ENCODE measurements at regions not wholly inside any gene's neighbourhood (a gene's known extent, or its start where the extent isn't known, plus 50 kb on each side); places are given as distances from the start of the nearest gene placed in this dataset.

- TF ChIP-seq CTCF (IDR thresholded peaks at IDR 0.05; ENCODE audit: low read depth, low read length) (no peak), EZH2phosphoT487 (IDR thresholded peaks at IDR 0.05; ENCODE audit: low read depth) (no peak)
These were observed 108.1 kb upstream of the SPRY4 start for GRCh38 chr5:142432961-142433360.
